ENCODE measurements at regions not wholly inside any gene's neighbourhood (a gene's known extent, or its start where the extent isn't known, plus 50 kb on each side); places are given as distances from the start of the nearest gene placed in this dataset.

DNA sequence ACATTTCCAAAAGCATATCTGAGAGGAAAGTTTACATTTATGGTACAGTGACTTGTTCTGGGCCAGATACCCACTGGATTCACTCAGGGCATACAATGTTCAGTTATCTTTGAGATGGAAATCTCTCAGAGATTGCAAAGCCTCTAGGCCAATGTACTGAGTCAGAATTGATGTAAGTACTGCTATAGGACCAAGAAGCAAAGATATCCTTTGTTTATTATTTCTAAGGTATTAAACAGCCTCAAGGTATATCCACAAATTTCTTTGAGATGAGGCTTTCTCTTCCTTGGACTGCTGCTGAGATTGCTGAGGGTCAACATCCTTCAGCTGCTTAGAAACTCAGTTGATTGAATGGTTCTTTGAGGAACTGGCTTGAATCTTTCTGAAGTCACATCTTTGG lies 484.0 kb downstream of the METTL15 start:
- Histone ChIP-seq H3K36me3 (ENCODE audit: control insufficient read depth in 2 of 2, insufficient read depth in 1 of 2, low read length in 2 of 2) (no peaks in the 10 kb centered on the region), H3K4me3 (ENCODE audit: low read depth, low read length) (no peak overlapping the region), H3K9me3 (ENCODE audit: control insufficient read depth, insufficient read depth, low read depth, low read length) (no peaks in the 10 kb centered on the region), H3K27ac (ENCODE audit: extremely low read depth, low read depth, low read length) (no peak overlapping the region), H3K4me1 (ENCODE audit: control insufficient read depth, insufficient read depth, low read length) (no peaks in the 10 kb centered on the region)
- no peak for TF ChIP-seq MYNN (tag by site-specific recombination; IDR thresholded peaks at IDR 0.05; ENCODE audit: borderline replicate concordance)
- CTCF ChIA-PET, result interaction anchor here (0.5 to 0.6 kb wide), 2 partner anchors 40 to 893 kb away, joined by 3 read pairs; no protein-coding TSS in a partner anchor
- POLR2A ChIA-PET, result no interaction called here

- Histone ChIP-seq H3K36me3 (ENCODE audit: control insufficient read depth in 2 of 2, insufficient read depth in 1 of 2, low read length in 2 of 2) (no peaks in the 10 kb centered on the region), H3K9me3 (ENCODE audit: control insufficient read depth, insufficient read depth, low read depth, low read length) (no peaks in the 10 kb centered on the region), H3K27ac (ENCODE audit: extremely low read depth, low read depth, low read length) (no peak overlapping the region), H3K4me3 (ENCODE audit: low read depth, low read length) (no peak overlapping the region), H3K4me1 (ENCODE audit: control insufficient read depth, insufficient read depth, low read length) (no peaks in the 10 kb centered on the region)
- ChIA-PET CTCF (interaction anchor here (1.3 kb wide), 1 partner anchor 10 kb away, joined by 3 read pairs; no protein-coding TSS in a partner anchor), POLR2A (no interaction called here)
- no peak for TF ChIP-seq ZNF747 (tag by site-specific recombination; IDR thresholded peaks at IDR 0.05)
Observed at GRCh38 chr11:28584992-28585391, 476.8 kb downstream of the METTL15 start.

- no peaks in the 10 kb centered on the region for H3K9me3 ChIP-seq (ENCODE audit: control insufficient read depth, insufficient read depth, low read depth, low read length)
- H3K4me1 ChIP-seq (ENCODE audit: control insufficient read depth, insufficient read depth, low read length), result no peaks in the 10 kb centered on the region
- H3K4me3 ChIP-seq (ENCODE audit: low read depth, low read length), result no peak overlapping the region
- TF ChIP-seq ZNF571 (tag by site-specific recombination; IDR thresholded peaks at IDR 0.05) (no peak), YY2 (tag by site-specific recombination; IDR thresholded peaks at IDR 0.05) (no peak), ZNF362 (tag by site-specific recombination; IDR thresholded peaks at IDR 0.05) (no peak), ELK4 (IDR thresholded peaks at IDR 0.05; ENCODE audit: borderline replicate concordance, low read depth, low read length) (no peak), ZFHX2 (tag by site-specific recombination; conservative IDR thresholded peaks at IDR 0.05) (no peak), ZNF112 (tag by site-specific recombination; IDR thresholded peaks at IDR 0.05) (no peak), ZNF169 (tag by site-specific recombination; IDR thresholded peaks at IDR 0.05) (no peak), ZNF561 (tag by site-specific recombination; IDR thresholded peaks at IDR 0.05; ENCODE audit: borderline replicate concordance) (no peak), KLF7 (tag by site-specific recombination; IDR thresholded peaks at IDR 0.05; ENCODE audit: borderline replicate concordance) (no peak), ZNF121 (tag by site-specific recombination; IDR thresholded peaks at IDR 0.05) (no peak), GFI1B (tag by site-specific recombination; IDR thresholded peaks at IDR 0.05) (no peak), ZNF335 (tag by site-specific recombination; conservative IDR thresholded peaks at IDR 0.05) (no peak), ZFP3 (tag by site-specific recombination; IDR thresholded peaks at IDR 0.05; ENCODE audit: low read depth) (no peak), ZNF274 (IDR thresholded peaks at IDR 0.05; ENCODE audit: low read length) (no peak), ZNF274 (tag by site-specific recombination; IDR thresholded peaks at IDR 0.05; ENCODE audit: borderline replicate concordance) (no peak), ZNF423 (tag by site-specific recombination; IDR thresholded peaks at IDR 0.05) (no peak), HOXC10 (CRISPR knock-in tag; IDR thresholded peaks at IDR 0.05) (no peak), ZNF221 (tag by site-specific recombination; IDR thresholded peaks at IDR 0.05; ENCODE audit: borderline replicate concordance) (no peak), ZNF837 (tag by site-specific recombination; IDR thresholded peaks at IDR 0.05) (no peak), ZNF548 (tag by site-specific recombination; IDR thresholded peaks at IDR 0.05) (no peak)
- no peaks in the 10 kb centered on the region for H3K36me3 ChIP-seq (ENCODE audit: control insufficient read depth in 2 of 2, insufficient read depth in 1 of 2, low read length in 2 of 2)
- POLR2A ChIA-PET, result no interaction called here
- CTCF ChIA-PET, result no interaction called here
- no peak overlapping the region for H3K27ac ChIP-seq (ENCODE audit: extremely low read depth, low read depth, low read length)
Observed at GRCh38 chr11:28582506-28582905, 474.3 kb downstream of the METTL15 start.
